Smooth muscle cell (in vitro differentiated cells): ENCODE measurements at regions not wholly inside any gene's neighbourhood (a gene's known extent, or its start where the extent isn't known, plus 50 kb on each side); places are given as distances from the start of the nearest gene placed in this dataset.

ENCODE experiments used
- DNase-seq: peaks from one replicate; lab custom pipeline; 2025; ENCODE audit not compliant: unreplicated experiment; lab: John Stamatoyannopoulos, UW
- H2AFZ ChIP-seq: fragments of 200-600 bp; sonication (generic); 2 replicates; pipeline ENCODE4 v1.6.0; 2016; ENCODE audit warnings: antibody characterized with exemption, low read depth, mild to moderate bottlenecking
- H3F3A ChIP-seq: fragments of 200-600 bp; sonication (generic); 2 replicates; pipeline ENCODE4 v1.6.0; 2017; ENCODE audit warnings: antibody characterized with exemption, low read depth
- H3K27ac ChIP-seq: fragments of 200-600 bp; sonication (generic); 2 replicates; pipeline ENCODE4 v1.5.1; 2016; ENCODE audit warnings: low read depth, mild to moderate bottlenecking
- H3K27me3 ChIP-seq: fragments of 200-600 bp; sonication (generic); 2 replicates; pipeline ENCODE4 v1.6.1; 2016; ENCODE audit warnings: low read depth, mild to moderate bottlenecking
- H3K36me3 ChIP-seq: fragments of 200-600 bp; sonication (generic); 2 replicates; pipeline ENCODE4 v1.5.1; 2016; ENCODE audit warnings: low read depth
- H3K4me1 ChIP-seq: fragments of 200-600 bp; sonication (generic); 2 replicates; pipeline ENCODE4 v1.5.1; 2016; ENCODE audit warnings: low read depth
- H3K4me2 ChIP-seq: fragments of 200-600 bp; sonication (generic); 2 replicates; pipeline ENCODE4 v1.6.0; 2016; ENCODE audit warnings: mild to moderate bottlenecking
- H3K4me3 ChIP-seq: fragments of 200-600 bp; sonication (generic); 2 replicates; pipeline ENCODE4 v1.5.1; 2016; ENCODE audit warnings: mild to moderate bottlenecking
- H3K79me2 ChIP-seq: fragments of 200-600 bp; sonication (generic); 2 replicates; pipeline ENCODE4 v1.6.0; 2016; ENCODE audit warnings: low read depth, mild to moderate bottlenecking
- H3K9ac ChIP-seq: fragments of 200-600 bp; sonication (generic); 2 replicates; pipeline ENCODE4 v1.6.0; 2016; ENCODE audit warnings: low read depth
- H3K9me3 ChIP-seq: fragments of 200-600 bp; sonication (generic); replicated peaks from 2 replicates; pipeline ENCODE4 v1.5.1; 2016; ENCODE audit warnings: low read depth
- H4K20me1 ChIP-seq: fragments of 200-600 bp; sonication (generic); 2 replicates; pipeline ENCODE4 v1.6.0; 2016; ENCODE audit warnings: low read depth
- WGBS: methylation state at CpG from one replicate; pipeline ENCODE4 v1.1.7; 2016; ENCODE audit warnings: low lambda C conversion rate; 5-methylcytosine and 5-hydroxymethylcytosine counted together
- TF ChIP-seq, protein P1 (sequence below): fragments of 200-600 bp; sonication (generic); IDR thresholded peaks from 2 replicates; pipeline ENCODE4 v1.5.1; 2017; ENCODE audit warnings: borderline replicate concordance, mild to moderate bottlenecking, antibody characterized with exemption; ENCODE audit not compliant: insufficient read depth, poor library complexity, severe bottlenecking

GRCh38 chrX:68934421-68934820 lies 105.6 kb downstream of the EFNB1 start:
- Histone ChIP-seq H3K9me3 (no peaks in the 10 kb centered on the region), H3K4me2 (no peak overlapping the region), H3F3A (peaks cover 9% of the 10 kb centered on the region), H3K79me2 (no peaks in the 10 kb centered on the region), H3K27ac (no peak overlapping the region), H3K4me1 (no peaks in the 10 kb centered on the region), H2AFZ (no peak overlapping the region), H3K36me3 (no peaks in the 10 kb centered on the region), H3K4me3 (no peak overlapping the region), H3K9ac (no peak overlapping the region), H3K27me3 (no peaks in the 10 kb centered on the region), H4K20me1 (no peaks in the 10 kb centered on the region)
- no peak for DNase-seq
- WGBS = 72% methylated on average over 3 of the region's 3 CpGs
- TF ChIP-seq, protein P1, sequence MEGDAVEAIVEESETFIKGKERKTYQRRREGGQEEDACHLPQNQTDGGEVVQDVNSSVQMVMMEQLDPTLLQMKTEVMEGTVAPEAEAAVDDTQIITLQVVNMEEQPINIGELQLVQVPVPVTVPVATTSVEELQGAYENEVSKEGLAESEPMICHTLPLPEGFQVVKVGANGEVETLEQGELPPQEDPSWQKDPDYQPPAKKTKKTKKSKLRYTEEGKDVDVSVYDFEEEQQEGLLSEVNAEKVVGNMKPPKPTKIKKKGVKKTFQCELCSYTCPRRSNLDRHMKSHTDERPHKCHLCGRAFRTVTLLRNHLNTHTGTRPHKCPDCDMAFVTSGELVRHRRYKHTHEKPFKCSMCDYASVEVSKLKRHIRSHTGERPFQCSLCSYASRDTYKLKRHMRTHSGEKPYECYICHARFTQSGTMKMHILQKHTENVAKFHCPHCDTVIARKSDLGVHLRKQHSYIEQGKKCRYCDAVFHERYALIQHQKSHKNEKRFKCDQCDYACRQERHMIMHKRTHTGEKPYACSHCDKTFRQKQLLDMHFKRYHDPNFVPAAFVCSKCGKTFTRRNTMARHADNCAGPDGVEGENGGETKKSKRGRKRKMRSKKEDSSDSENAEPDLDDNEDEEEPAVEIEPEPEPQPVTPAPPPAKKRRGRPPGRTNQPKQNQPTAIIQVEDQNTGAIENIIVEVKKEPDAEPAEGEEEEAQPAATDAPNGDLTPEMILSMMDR = no peak

DNA sequence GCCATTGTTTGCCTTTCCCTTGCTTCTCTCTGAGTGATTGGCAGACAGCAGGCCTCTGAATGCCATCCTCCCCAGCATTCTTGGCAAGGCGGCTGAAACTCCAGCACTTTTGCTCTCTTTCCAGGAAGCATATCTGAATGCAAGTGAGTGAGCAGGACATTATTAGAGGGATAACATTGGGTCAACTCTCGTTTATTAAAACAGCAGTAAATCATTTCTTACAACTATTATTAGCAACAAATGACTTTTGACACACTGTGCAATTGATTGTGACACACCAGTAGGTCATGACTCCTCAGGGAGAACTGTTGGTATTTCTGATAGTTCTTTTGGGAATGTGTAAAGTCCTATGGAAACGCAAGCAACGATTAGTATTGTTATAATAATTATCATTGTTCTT lies 103.8 kb downstream of the EFNB1 start:
- Histone ChIP-seq H2AFZ (no peak overlapping the region), H3K79me2 (no peaks in the 10 kb centered on the region), H3K9me3 (no peaks in the 10 kb centered on the region), H3K4me2 (no peak overlapping the region), H3K27me3 (no peaks in the 10 kb centered on the region), H3K36me3 (no peaks in the 10 kb centered on the region), H3K4me1 (no peaks in the 10 kb centered on the region), H3F3A (peaks cover 8% of the 10 kb centered on the region), H3K4me3 (no peak overlapping the region), H4K20me1 (no peaks in the 10 kb centered on the region), H3K27ac (no peak overlapping the region), H3K9ac (no peak overlapping the region)
- WGBS = 76% methylated on average over 4 of the region's 4 CpGs
- DNase-seq = no peak
- TF ChIP-seq, protein P1 = no peak

- Histone ChIP-seq H3K4me1 (no peaks in the 10 kb centered on the region), H3K9ac (no peak overlapping the region), H3K4me2 (no peak overlapping the region), H3K4me3 (no peak overlapping the region), H2AFZ (no peak overlapping the region), H3K9me3 (no peaks in the 10 kb centered on the region), H4K20me1 (no peaks in the 10 kb centered on the region), H3K27me3 (no peaks in the 10 kb centered on the region), H3K79me2 (no peaks in the 10 kb centered on the region), H3K27ac (no peak overlapping the region), H3F3A (no peaks in the 10 kb centered on the region), H3K36me3 (no peaks in the 10 kb centered on the region)
- TF ChIP-seq, protein P1 = no peak
- WGBS = 80% methylated on average over 4 of the region's 4 CpGs
- DNase-seq = no peak
Observed at GRCh38 chrX:68931345-68931744, 102.5 kb downstream of the EFNB1 start.

DNA sequence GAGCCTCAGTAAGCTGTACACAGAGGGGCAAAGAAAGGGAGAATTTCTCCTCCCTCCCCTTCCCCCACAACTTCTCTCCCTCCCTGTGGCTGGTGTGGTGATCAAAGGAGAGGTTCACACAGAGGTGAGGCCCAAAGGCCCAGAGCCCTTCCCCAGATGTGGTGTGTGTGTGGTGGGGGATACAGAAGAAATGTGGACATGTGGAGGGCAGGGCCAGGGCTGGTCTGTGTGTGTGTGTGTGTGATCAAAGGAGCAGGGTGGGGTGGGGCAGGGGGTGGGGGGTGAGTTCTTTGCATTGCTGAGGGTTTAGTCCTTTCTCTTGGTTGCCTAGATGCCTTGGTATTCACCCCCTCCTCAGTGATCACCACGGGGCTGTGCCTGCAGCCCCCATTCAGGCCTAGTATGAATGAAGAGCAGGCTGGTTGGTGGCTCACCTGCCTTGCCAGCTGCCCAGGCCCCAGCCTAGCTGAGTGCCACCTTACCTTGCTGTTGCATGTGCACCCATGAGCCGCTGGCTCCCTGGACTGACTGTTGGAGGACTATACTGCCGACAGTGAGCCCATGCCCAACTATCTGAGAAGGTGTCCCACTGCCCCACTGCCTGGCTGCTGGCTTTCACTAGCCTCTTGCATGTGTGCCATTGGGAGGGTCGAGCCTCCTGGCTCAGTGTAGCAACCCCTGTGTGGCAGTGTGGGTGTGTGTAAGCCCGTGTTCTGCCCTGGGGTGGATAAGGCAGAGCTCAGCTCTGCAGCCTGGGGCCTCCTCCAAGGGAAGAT lies 101.9 kb downstream of the EFNB1 start:
- DNase-seq = no peak
- Histone ChIP-seq H3K36me3 (no peaks in the 10 kb centered on the region), H3K79me2 (no peaks in the 10 kb centered on the region), H3K27ac (no peak overlapping the region), H3K9me3 (no peaks in the 10 kb centered on the region), H3F3A (no peaks in the 10 kb centered on the region), H2AFZ (no peak overlapping the region), H4K20me1 (no peaks in the 10 kb centered on the region), H3K27me3 (no peaks in the 10 kb centered on the region), H3K9ac (no peak overlapping the region), H3K4me3 (no peak overlapping the region), H3K4me2 (no peak overlapping the region), H3K4me1 (no peaks in the 10 kb centered on the region)
- TF ChIP-seq, protein P1 = no peak
- 52% methylated on average over 5 of the region's 5 CpGs for WGBS
